ENCODE measurements at regions not wholly inside any gene's neighbourhood (a gene's known extent, or its start where the extent isn't known, plus 50 kb on each side); places are given as distances from the start of the nearest gene placed in this dataset.

DNA sequence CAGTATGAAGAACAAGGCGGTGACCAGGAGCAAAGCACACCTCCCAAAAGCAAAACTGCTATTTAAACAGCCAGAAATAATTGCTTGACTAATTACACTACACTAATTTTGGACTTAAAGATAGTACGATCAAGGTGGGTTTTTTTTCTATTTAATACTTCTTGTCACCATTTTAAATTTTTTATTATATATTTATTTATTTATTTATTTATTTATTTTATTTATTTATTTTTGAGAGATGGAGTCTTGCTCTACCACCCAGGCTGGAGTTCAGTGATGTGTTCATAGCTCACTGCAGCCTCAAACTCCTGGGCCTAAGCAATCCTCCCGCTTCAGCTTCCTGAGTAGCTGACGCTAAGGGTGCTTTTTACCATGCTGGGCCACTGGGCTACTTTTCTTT, 146.2 kb upstream of the IRX1 start:
- POLR2A ChIA-PET: no interaction called here
- Histone ChIP-seq H3K79me2 (ENCODE audit: control insufficient read depth, insufficient read depth, low read length) (no peaks in the 10 kb centered on the region), H3K27me3 (ENCODE audit: control insufficient read depth in 2 of 2, insufficient read depth in 2 of 2, low read length in 2 of 2) (peaks cover 0 to 6% of the 10 kb centered on the region in 2 experiments; a peak in 1 of 5 replicates), H3K9ac (ENCODE audit: insufficient read depth in 1 of 2, low read depth in 2 of 2, low read length in 2 of 2) (no peak overlapping the region), H3K4me3 (no peak overlapping the region), H3K4me2 (ENCODE audit: insufficient read depth, low read length) (no peak overlapping the region), H3K9me1 (ENCODE audit: control insufficient read depth, insufficient read depth, low read length) (no peaks in the 10 kb centered on the region), H2AFZ (ENCODE audit: low read depth, low read length) (no peak overlapping the region), H3K36me3 (ENCODE audit: control insufficient read depth, insufficient read depth, low read length) (no peaks in the 10 kb centered on the region), H4K20me1 (replicated peaks; ENCODE audit: control insufficient read depth, insufficient read depth, low read length) (no peaks in the 10 kb centered on the region), H3K9me3 (replicated peaks; ENCODE audit: control insufficient read depth, insufficient read depth, low read depth, low read length) (peaks cover 7% of the 10 kb centered on the region; the same call in 1 of the 2 replicates), H3K27ac (ENCODE audit: extremely low read depth, low read depth, low read length) (no peak overlapping the region), H3K4me1 (replicated peaks in 1 of 2; ENCODE audit: control insufficient read depth in 2 of 2, insufficient read depth in 2 of 2, low read length in 2 of 2) (no peaks in the 10 kb centered on the region)
- WGBS (ENCODE audit: insufficient coverage, low coverage, missing lambda C conversion rate): 4% methylated on average over 4 of the region's 4 CpGs
- intact Hi-C loops (cut with micrococcal nuclease) (no loop called here), in situ Hi-C loops (cut with MboI) (no loop called here)
- TF ChIP-seq BRD9 (IDR thresholded peaks at IDR 0.05; ENCODE audit: low read depth, partially characterized antibody): no peak
- no peak for TF ChIP-seq CBFB (CRISPR knock-in tag; IDR thresholded peaks at IDR 0.05)
- no peak for TF ChIP-seq NR2C1 (IDR thresholded peaks at IDR 0.05)
- no peak for TF ChIP-seq NR2C1 (tag; IDR thresholded peaks at IDR 0.05)
- TF ChIP-seq NFIC (IDR thresholded peaks at IDR 0.05): no peak
- CTCF ChIA-PET (ENCODE audit: low intra/inter-chr PET ratio): no interaction called here
- FAIRE-seq: no peak
- no peak for ATAC-seq
- DNase-seq (ENCODE audit: extremely low read depth in 1 of 4, low spot score in 3 of 4): no peak
- no TSS peak for BruUV-seq (replicated peaks)

- CTCF ChIA-PET (ENCODE audit: low intra/inter-chr PET ratio): no interaction called here
- intact Hi-C loops (cut with micrococcal nuclease): no loop called here
- Histone ChIP-seq H3K9ac (ENCODE audit: insufficient read depth in 1 of 2, low read depth in 2 of 2, low read length in 2 of 2) (no peak overlapping the region), H3K4me3 (no peak overlapping the region), H3K79me2 (ENCODE audit: control insufficient read depth, insufficient read depth, low read length) (no peaks in the 10 kb centered on the region), H3K4me1 (replicated peaks in 1 of 2; ENCODE audit: control insufficient read depth in 2 of 2, insufficient read depth in 2 of 2, low read length in 2 of 2) (no peaks in the 10 kb centered on the region), H3K4me2 (ENCODE audit: insufficient read depth, low read length) (no peak overlapping the region), H3K9me1 (ENCODE audit: control insufficient read depth, insufficient read depth, low read length) (no peaks in the 10 kb centered on the region), H3K9me3 (replicated peaks; ENCODE audit: control insufficient read depth, insufficient read depth, low read depth, low read length) (peaks cover 7% of the 10 kb centered on the region; the same call in 1 of the 2 replicates), H2AFZ (ENCODE audit: low read depth, low read length) (no peak overlapping the region), H3K36me3 (ENCODE audit: control insufficient read depth, insufficient read depth, low read length) (no peaks in the 10 kb centered on the region), H4K20me1 (replicated peaks; ENCODE audit: control insufficient read depth, insufficient read depth, low read length) (no peaks in the 10 kb centered on the region), H3K27ac (ENCODE audit: extremely low read depth, low read depth, low read length) (no peak overlapping the region), H3K27me3 (ENCODE audit: control insufficient read depth in 2 of 2, insufficient read depth in 2 of 2, low read length in 2 of 2) (no peaks in the 10 kb centered on the region; a peak in 1 of 5 replicates)
- POLR2A ChIA-PET: no interaction called here
- DNase-seq (ENCODE audit: extremely low read depth in 1 of 4, low spot score in 3 of 4) (no peak), ATAC-seq (no peak), FAIRE-seq (no peak)
- in situ Hi-C loops (cut with MboI): no loop called here
- BruUV-seq (replicated peaks): no TSS peak
- WGBS (ENCODE audit: insufficient coverage, low coverage, missing lambda C conversion rate): 0% methylated on average over 3 of the region's 3 CpGs
- TF ChIP-seq RAD51 (IDR thresholded peaks at IDR 0.05; ENCODE audit: borderline replicate concordance, low read depth) (no peak), U2AF2 (optimal IDR thresholded peaks at IDR 0.05; ENCODE audit: low read depth, low read length) (no peak), RBM34 (IDR thresholded peaks at IDR 0.05; ENCODE audit: borderline replicate concordance, insufficient read depth, low read length) (no peak), GABPB2 (CRISPR knock-in tag; conservative IDR thresholded peaks at IDR 0.05) (no peak), ATF3 (IDR thresholded peaks at IDR 0.05) (no peak), ATF3 (CRISPR knock-in tag; conservative IDR thresholded peaks at IDR 0.05) (no peak)
- TF ChIP-seq, protein P1, sequence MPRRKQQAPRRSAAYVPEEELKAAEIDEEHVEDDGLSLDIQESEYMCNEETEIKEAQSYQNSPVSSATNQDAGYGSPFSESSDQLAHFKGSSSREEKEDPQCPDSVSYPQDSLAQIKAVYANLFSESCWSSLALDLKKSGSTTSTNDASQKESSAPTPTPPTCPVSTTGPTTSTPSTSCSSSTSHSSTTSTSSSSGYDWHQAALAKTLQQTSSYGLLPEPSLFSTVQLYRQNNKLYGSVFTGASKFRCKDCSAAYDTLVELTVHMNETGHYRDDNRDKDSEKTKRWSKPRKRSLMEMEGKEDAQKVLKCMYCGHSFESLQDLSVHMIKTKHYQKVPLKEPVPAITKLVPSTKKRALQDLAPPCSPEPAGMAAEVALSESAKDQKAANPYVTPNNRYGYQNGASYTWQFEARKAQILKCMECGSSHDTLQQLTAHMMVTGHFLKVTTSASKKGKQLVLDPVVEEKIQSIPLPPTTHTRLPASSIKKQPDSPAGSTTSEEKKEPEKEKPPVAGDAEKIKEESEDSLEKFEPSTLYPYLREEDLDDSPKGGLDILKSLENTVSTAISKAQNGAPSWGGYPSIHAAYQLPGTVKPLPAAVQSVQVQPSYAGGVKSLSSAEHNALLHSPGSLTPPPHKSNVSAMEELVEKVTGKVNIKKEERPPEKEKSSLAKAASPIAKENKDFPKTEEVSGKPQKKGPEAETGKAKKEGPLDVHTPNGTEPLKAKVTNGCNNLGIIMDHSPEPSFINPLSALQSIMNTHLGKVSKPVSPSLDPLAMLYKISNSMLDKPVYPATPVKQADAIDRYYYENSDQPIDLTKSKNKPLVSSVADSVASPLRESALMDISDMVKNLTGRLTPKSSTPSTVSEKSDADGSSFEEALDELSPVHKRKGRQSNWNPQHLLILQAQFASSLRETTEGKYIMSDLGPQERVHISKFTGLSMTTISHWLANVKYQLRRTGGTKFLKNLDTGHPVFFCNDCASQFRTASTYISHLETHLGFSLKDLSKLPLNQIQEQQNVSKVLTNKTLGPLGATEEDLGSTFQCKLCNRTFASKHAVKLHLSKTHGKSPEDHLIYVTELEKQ (CRISPR knock-in tag; IDR thresholded peaks at IDR 0.05): no peak
- TF ChIP-seq, protein P2, sequence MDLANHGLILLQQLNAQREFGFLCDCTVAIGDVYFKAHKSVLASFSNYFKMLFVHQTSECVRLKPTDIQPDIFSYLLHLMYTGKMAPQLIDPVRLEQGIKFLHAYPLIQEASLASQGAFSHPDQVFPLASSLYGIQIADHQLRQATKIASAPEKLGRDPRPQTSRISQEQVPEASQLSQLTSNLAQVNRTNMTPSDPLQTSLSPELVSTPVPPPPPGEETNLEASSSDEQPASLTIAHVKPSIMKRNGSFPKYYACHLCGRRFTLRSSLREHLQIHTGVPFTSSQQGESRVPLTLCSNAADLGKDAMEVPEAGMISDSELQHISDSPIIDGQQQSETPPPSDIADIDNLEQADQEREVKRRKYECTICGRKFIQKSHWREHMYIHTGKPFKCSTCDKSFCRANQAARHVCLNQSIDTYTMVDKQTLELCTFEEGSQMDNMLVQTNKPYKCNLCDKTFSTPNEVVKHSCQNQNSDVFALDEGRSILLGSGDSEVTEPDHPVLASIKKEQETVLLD (IDR thresholded peaks at IDR 0.05): no peak
These were observed 149.2 kb upstream of the IRX1 start for GRCh38 chr5:3446410-3446809.
